ENCODE measurements at regions not wholly inside any gene's neighbourhood (a gene's known extent, or its start where the extent isn't known, plus 50 kb on each side); places are given as distances from the start of the nearest gene placed in this dataset.

- peak; percentile 82 for DNase-seq (ENCODE audit: low spot score)
- ChIA-PET CTCF (interaction anchor here (0.6 to 0.9 kb wide), 6 partner anchors 8 to 1163 kb away, joined by 3 to 5 read pairs (median 3); no protein-coding TSS in a partner anchor), POLR2A (ENCODE audit: low non-redundant PET) (no interaction called here)
- TF ChIP-seq CTCF (conservative IDR thresholded peaks at IDR 0.05; ENCODE audit: low read depth): peak; percentile 95
- no peak overlapping the region for H3K27ac ChIP-seq
Observed at GRCh38 chr4:138919094-138919936, 96.3 kb upstream of the NOCT start.

DNA sequence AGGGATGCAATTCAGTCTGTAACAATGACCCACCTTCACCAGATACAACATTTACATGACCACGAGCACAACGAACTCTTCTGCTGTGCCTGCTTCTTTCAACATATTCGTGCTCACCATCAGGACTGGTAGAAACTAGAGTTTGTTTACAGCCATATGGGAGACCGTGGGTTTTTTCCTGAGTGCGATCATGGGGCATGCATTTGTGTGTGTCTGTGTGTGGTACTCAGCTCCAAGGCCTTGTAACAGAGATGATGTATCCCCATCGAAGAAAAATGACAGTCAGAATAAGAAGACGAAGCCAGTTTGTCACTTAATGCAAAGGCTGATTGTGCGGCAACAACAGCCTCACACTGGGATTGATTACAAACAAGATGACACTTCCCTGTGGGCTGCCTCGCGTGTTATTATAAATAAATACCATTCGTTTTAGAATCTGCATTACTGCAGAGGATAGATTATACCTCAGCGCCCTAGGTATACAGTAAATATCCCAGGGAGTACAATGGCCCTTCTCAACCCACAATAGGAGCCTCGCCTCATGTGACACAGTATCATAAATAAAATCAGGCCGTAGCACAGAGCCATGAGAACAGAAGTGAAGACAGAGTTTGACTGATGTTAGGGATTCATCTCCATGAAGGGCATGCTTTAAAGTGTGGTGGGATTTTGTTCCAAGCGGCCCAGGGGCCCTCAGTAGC lies 97.3 kb upstream of the NOCT start:
- DNase-seq (ENCODE audit: low spot score): no peak
- no peak for TF ChIP-seq CTCF (conservative IDR thresholded peaks at IDR 0.05; ENCODE audit: low read depth)
- ChIA-PET CTCF (no interaction called here), POLR2A (ENCODE audit: low non-redundant PET) (no interaction called here)
- H3K27ac ChIP-seq: no peak overlapping the region

- DNase-seq (ENCODE audit: low spot score): no peak
- ChIA-PET POLR2A (ENCODE audit: low non-redundant PET) (no interaction called here), CTCF (no interaction called here)
- H3K27ac ChIP-seq: no peak overlapping the region
- no peak for TF ChIP-seq CTCF (conservative IDR thresholded peaks at IDR 0.05; ENCODE audit: low read depth)
Observed at GRCh38 chr4:138916763-138917162, 98.8 kb upstream of the NOCT start.

GRCh38 chr4:138915756-138916155 lies 99.8 kb upstream of the NOCT start:
- CTCF ChIA-PET: interaction anchor here (0.6 kb wide), 1 partner anchor 1381 kb away, joined by 3 read pairs; no protein-coding TSS in a partner anchor
- no peak for TF ChIP-seq CTCF (conservative IDR thresholded peaks at IDR 0.05; ENCODE audit: low read depth)

GRCh38 chr4:138912704-138913340 lies 102.8 kb upstream of the NOCT start:
- no peak for DNase-seq (ENCODE audit: low spot score)
- POLR2A ChIA-PET (ENCODE audit: low non-redundant PET): interaction anchor here (0.6 kb wide), 1 partner anchor 382 kb away, joined by 3 read pairs; no protein-coding TSS in a partner anchor

More at GRCh38 chr4:138915756-138916155, 99.8 kb upstream of the NOCT start:
- POLR2A ChIA-PET (ENCODE audit: low non-redundant PET): no interaction called here
- H3K27ac ChIP-seq: no peak overlapping the region
- DNase-seq (ENCODE audit: low spot score): no peak

More at GRCh38 chr4:138912704-138913340, 102.8 kb upstream of the NOCT start:
- CTCF ChIA-PET: no interaction called here
- H3K27ac ChIP-seq: peak overlapping the region; percentile 48; the same call in 1 of the 2 replicates
- TF ChIP-seq CTCF (conservative IDR thresholded peaks at IDR 0.05; ENCODE audit: low read depth): no peak
